ENCODE measurements at regions not wholly inside any gene's neighbourhood (a gene's known extent, or its start where the extent isn't known, plus 50 kb on each side); places are given as distances from the start of the nearest gene placed in this dataset.

DNA sequence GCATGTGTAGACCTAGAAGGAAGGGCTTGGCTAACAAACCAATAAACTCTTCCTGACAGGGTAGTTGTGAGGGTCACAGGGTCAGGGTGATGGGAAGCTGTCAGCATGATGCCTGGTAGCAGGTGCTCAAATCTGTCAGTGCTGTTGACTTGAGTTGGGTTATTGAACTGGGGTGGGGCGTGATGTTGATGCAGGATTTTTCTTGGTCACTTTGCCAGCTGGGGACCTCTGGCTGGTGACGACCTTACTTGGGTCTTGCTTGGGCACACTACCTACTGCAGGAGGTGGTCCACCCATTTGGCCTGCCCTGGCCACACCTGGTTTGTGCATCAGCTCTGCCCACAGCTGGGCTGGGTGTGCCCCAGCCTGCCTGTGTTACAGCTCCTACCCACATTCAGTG lies 624.4 kb downstream of the PTPRU start:
- no peak overlapping the region for H3K9ac ChIP-seq (ENCODE audit: control insufficient read depth, insufficient read depth, low read length)
- DNase-seq (ENCODE audit: low read depth, low spot score) (no peak), ATAC-seq (no peak), FAIRE-seq (no peak)
- H3K27me3 ChIP-seq (replicated peaks in 1 of 2; ENCODE audit: control insufficient read depth in 2 of 2, insufficient read depth in 2 of 2, low read length in 1 of 2): no peaks in the 10 kb centered on the region
- no peaks in the 10 kb centered on the region for H4K20me1 ChIP-seq (ENCODE audit: control insufficient read depth, insufficient read depth)
- no peak overlapping the region for H2AFZ ChIP-seq (ENCODE audit: control insufficient read depth, low read depth, low read length)
- no peak overlapping the region for H3K4me3 ChIP-seq
- SMC1A ChIA-PET (ENCODE audit: uncharacterized antibody, unreplicated experiment): no interaction called here
- no peak overlapping the region for H3K27ac ChIP-seq (ENCODE audit: control insufficient read depth, insufficient read depth)
- WGBS (ENCODE audit: insufficient coverage, insufficient replicate concordance, low lambda C conversion rate, missing lambda C conversion rate): 0% methylated on average over 2 of the region's 2 CpGs
- RAD21 ChIA-PET (ENCODE audit: unreplicated experiment): no interaction called here
- peaks cover 2% of the 10 kb centered on the region; the same call in 1 of the 3 replicates for H3K9me3 ChIP-seq (replicated peaks; ENCODE audit: control insufficient read depth, insufficient read depth, low read length)
- TF ChIP-seq SREBF2 (IDR thresholded peaks at IDR 0.05; ENCODE audit: low read length) (no peak), ESRRA (IDR thresholded peaks at IDR 0.05; ENCODE audit: low read length) (no peak), CTCF (IDR thresholded peaks at IDR 0.05 in 2 of 3, conservative IDR thresholded peaks at IDR 0.05 in 1 of 3; ENCODE audit: control insufficient read depth in 2 of 3, extremely low read depth in 1 of 3, insufficient read depth in 1 of 3, low read depth in 3 of 3, low read length in 3 of 3) (no peak), NBN (IDR thresholded peaks at IDR 0.05) (no peak), MTA3 (IDR thresholded peaks at IDR 0.05; ENCODE audit: borderline replicate concordance, low read length) (no peak)
- TF ChIP-seq, protein P1, sequence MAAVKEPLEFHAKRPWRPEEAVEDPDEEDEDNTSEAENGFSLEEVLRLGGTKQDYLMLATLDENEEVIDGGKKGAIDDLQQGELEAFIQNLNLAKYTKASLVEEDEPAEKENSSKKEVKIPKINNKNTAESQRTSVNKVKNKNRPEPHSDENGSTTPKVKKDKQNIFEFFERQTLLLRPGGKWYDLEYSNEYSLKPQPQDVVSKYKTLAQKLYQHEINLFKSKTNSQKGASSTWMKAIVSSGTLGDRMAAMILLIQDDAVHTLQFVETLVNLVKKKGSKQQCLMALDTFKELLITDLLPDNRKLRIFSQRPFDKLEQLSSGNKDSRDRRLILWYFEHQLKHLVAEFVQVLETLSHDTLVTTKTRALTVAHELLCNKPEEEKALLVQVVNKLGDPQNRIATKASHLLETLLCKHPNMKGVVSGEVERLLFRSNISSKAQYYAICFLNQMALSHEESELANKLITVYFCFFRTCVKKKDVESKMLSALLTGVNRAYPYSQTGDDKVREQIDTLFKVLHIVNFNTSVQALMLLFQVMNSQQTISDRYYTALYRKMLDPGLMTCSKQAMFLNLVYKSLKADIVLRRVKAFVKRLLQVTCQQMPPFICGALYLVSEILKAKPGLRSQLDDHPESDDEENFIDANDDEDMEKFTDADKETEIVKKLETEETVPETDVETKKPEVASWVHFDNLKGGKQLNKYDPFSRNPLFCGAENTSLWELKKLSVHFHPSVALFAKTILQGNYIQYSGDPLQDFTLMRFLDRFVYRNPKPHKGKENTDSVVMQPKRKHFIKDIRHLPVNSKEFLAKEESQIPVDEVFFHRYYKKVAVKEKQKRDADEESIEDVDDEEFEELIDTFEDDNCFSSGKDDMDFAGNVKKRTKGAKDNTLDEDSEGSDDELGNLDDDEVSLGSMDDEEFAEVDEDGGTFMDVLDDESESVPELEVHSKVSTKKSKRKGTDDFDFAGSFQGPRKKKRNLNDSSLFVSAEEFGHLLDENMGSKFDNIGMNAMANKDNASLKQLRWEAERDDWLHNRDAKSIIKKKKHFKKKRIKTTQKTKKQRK (IDR thresholded peaks at IDR 0.05; ENCODE audit: low read depth, low read length): no peak
- no TSS peak for BruUV-seq (replicated peaks)
- H3K36me3 ChIP-seq (ENCODE audit: control insufficient read depth in 2 of 2, insufficient read depth in 2 of 2, low read length in 1 of 2): no peaks in the 10 kb centered on the region
- intact Hi-C loops (cut with micrococcal nuclease; ENCODE audit: unreplicated experiment): no loop called here
- CTCF ChIA-PET: no interaction called here
- POLR2A ChIA-PET: no interaction called here
- no peaks in the 10 kb centered on the region for H3K4me1 ChIP-seq (ENCODE audit: control insufficient read depth, insufficient read depth, low read length)
- no peak overlapping the region for H3K4me2 ChIP-seq (ENCODE audit: control insufficient read depth, insufficient read depth)
- no peaks in the 10 kb centered on the region for H3K79me2 ChIP-seq (ENCODE audit: control insufficient read depth, insufficient read depth, low read length)
- in situ Hi-C loops (cut with MboI): no loop called here
